Pulmonary artery endothelial cell (primary cell): ENCODE measurements at regions not wholly inside any gene's neighbourhood (a gene's known extent, or its start where the extent isn't known, plus 50 kb on each side); places are given as distances from the start of the nearest gene placed in this dataset.
"Not testable (repeated sequence)": the region's sequence is repeated elsewhere in the genome, so short reads cannot be mapped to it uniquely, and the experiment has no call there.

Experiments used
- DNase-seq: peaks from one replicate; pipeline ENCODE4 v3.0.0-alpha.2; 2011; ENCODE audit warnings: low read depth, low spot score

GRCh38 chr3:187540847-187541246 lies 129.3 kb downstream of the SST start:
- no peak for DNase-seq

GRCh38 chr3:187536185-187536584 lies 134.0 kb downstream of the SST start:
- no peak for DNase-seq

GRCh38 chr3:187533797-187534196 lies 136.4 kb downstream of the SST start:
- DNase-seq, result no peak

- DNase-seq, result no peak
These were observed 138.4 kb downstream of the SST start for GRCh38 chr3:187531831-187532230.

- no peak for DNase-seq
These were observed 147.3 kb downstream of the SST start for GRCh38 chr3:187522890-187523289.

GRCh38 chr3:187522293-187522692 lies 147.9 kb downstream of the SST start:
- no peak for DNase-seq

- no peak for DNase-seq
These were observed 148.6 kb downstream of the SST start for GRCh38 chr3:187521546-187521945.

- DNase-seq, result no peak
These were observed 149.9 kb downstream of the SST start for GRCh38 chr3:187520027-187520945.

- no peak for DNase-seq
These were observed 150.7 kb downstream of the SST start for GRCh38 chr3:187519428-187519890.

GRCh38 chr3:187518616-187519015 lies 150.4 kb downstream of the RTP4 start:
- no peak for DNase-seq

- DNase-seq, result no peak
These were observed 150.0 kb downstream of the RTP4 start for GRCh38 chr3:187518207-187518606.

- DNase-seq, result no peak
These were observed 148.4 kb downstream of the RTP4 start for GRCh38 chr3:187516446-187517185.

- DNase-seq, result no peak
These were observed 139.7 kb downstream of the RTP4 start for GRCh38 chr3:187507905-187508304.

GRCh38 chr3:187507266-187507665 lies 139.1 kb downstream of the RTP4 start:
- no peak for DNase-seq

GRCh38 chr3:187504435-187504834 lies 136.2 kb downstream of the RTP4 start:
- no peak for DNase-seq

GRCh38 chr3:187498211-187498724 lies 130.1 kb downstream of the RTP4 start:
- DNase-seq, result no peak

GRCh38 chr3:187497052-187497451 lies 128.9 kb downstream of the RTP4 start:
- no peak for DNase-seq

GRCh38 chr3:187494056-187494455 lies 125.9 kb downstream of the RTP4 start:
- not testable (repeated sequence) for DNase-seq

- DNase-seq, result no peak
These were observed 123.2 kb downstream of the RTP4 start for GRCh38 chr3:187491371-187491770.

- no peak for DNase-seq
These were observed 122.2 kb downstream of the RTP4 start for GRCh38 chr3:187490366-187490765.

GRCh38 chr3:187484547-187485295 lies 116.5 kb downstream of the RTP4 start:
- DNase-seq, result no peak

- DNase-seq, result no peak
These were observed 113.2 kb downstream of the RTP4 start for GRCh38 chr3:187481426-187481825.
